OCI-LY3 (cell line): ENCODE measurements at regions not wholly inside any gene's neighbourhood (a gene's known extent, or its start where the extent isn't known, plus 50 kb on each side); places are given as distances from the start of the nearest gene placed in this dataset.

ENCODE experiments used
- H2AFZ ChIP-seq: fragments of 200-600, 300-600 bp; shearing (Covaris generic); 2 replicates; pipeline ENCODE4 v1.6.0; 2014; ENCODE audit warnings: antibody characterized with exemption, low read depth, low read length
- H3K27ac ChIP-seq: fragments of 200-600, 300-600 bp; sonication (generic); 2 replicates; pipeline ENCODE4 v1.5.1; 2014; ENCODE audit warnings: mild to moderate bottlenecking, low read length, moderate library complexity, mixed read lengths
- H3K27me3 ChIP-seq: fragments of 200-600, 300-600 bp; sonication (generic); 2 replicates; pipeline ENCODE4 v1.6.1; 2014; ENCODE audit warnings: low read depth, low read length, mixed read lengths
- H3K36me3 ChIP-seq: fragments of 200-600, 300-600 bp; sonication (generic); replicated peaks from 2 replicates; pipeline ENCODE3; 2014; ENCODE audit warnings: low read depth, low read length, mixed read lengths
- H3K4me1 ChIP-seq: fragments of 300-600, 200-600 bp; sonication (generic); 2 replicates; pipeline ENCODE4 v1.6.1; 2014; ENCODE audit warnings: low read length, mixed read lengths
- H3K4me2 ChIP-seq: fragments of 200-600, 300-600 bp; sonication (generic); 2 replicates; pipeline ENCODE4 v1.6.1; 2014; ENCODE audit warnings: low read length, mixed read lengths
- H3K4me3 ChIP-seq: fragments of 300-600, 200-600 bp; sonication (generic); 2 replicates; pipeline ENCODE4 v1.5.1; 2014; ENCODE audit warnings: antibody characterized with exemption, mild to moderate bottlenecking, low read length, moderate library complexity
- H3K79me2 ChIP-seq: fragments of 300-600, 200-600 bp; shearing (Covaris generic); 2 replicates; pipeline ENCODE4 v1.6.1; 2014; ENCODE audit warnings: mild to moderate bottlenecking, low read length, mixed read lengths
- H3K9ac ChIP-seq: fragments of 300-600, 200-600 bp; shearing (Covaris generic); 2 replicates; pipeline ENCODE4 v1.6.0; 2014; ENCODE audit warnings: mild to moderate bottlenecking, low read length, moderate library complexity
- H3K9me3 ChIP-seq: fragments of 200-600, 300-600 bp; shearing (Covaris generic); 2 replicates; pipeline ENCODE4 v1.6.1; 2014; ENCODE audit warnings: low read length, mixed read lengths; ENCODE audit not compliant: insufficient read depth
- H4K20me1 ChIP-seq: fragments of 200-600, 300-600 bp; sonication (generic); 2 replicates; pipeline ENCODE4 v1.6.1; 2016; ENCODE audit warnings: low read length, mixed read lengths; ENCODE audit not compliant: insufficient read depth
- EZH2phosphoT487 ChIP-seq: fragments of 200-600 bp; shearing (Covaris generic); IDR thresholded peaks from 2 replicates; pipeline ENCODE4 v1.6.1; 2018; ENCODE audit warnings: antibody characterized with exemption, mixed run types, low read depth
- TF ChIP-seq, protein P1 (sequence below): fragments of 200-600, 300-600 bp; sonication (generic); IDR thresholded peaks from 2 replicates; pipeline ENCODE4 v1.5.1; 2014; ENCODE audit warnings: antibody characterized with exemption, low read length, low read depth

DNA sequence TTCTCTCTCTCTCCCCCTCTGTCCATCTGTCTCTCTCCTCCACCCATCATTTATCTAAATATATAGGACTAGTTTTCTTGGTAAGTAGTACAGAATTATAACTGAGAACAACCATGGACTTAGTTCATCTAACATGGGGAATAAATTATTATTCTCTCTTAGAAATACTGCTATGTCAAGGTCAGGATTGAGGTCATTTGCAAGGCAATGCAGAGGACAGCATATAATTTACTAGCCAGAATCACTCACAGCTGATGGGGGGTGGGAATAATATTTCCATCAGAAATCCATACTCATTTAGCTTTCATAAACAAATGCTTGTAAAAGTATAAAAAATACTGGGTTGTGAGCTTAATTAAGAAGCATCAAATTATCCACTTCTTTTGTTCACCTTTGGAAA lies 553.9 kb upstream of the POU3F2 start:
- Histone ChIP-seq H2AFZ (no peak overlapping the region), H3K27me3 (no peaks in the 10 kb centered on the region), H3K9me3 (no peaks in the 10 kb centered on the region), H3K4me1 (no peaks in the 10 kb centered on the region), H4K20me1 (no peaks in the 10 kb centered on the region), H3K36me3 (no peaks in the 10 kb centered on the region), H3K4me2 (no peak overlapping the region), H3K79me2 (no peaks in the 10 kb centered on the region), H3K27ac (no peak overlapping the region), H3K4me3 (no peak overlapping the region), H3K9ac (no peak overlapping the region)
- TF ChIP-seq, protein P1, sequence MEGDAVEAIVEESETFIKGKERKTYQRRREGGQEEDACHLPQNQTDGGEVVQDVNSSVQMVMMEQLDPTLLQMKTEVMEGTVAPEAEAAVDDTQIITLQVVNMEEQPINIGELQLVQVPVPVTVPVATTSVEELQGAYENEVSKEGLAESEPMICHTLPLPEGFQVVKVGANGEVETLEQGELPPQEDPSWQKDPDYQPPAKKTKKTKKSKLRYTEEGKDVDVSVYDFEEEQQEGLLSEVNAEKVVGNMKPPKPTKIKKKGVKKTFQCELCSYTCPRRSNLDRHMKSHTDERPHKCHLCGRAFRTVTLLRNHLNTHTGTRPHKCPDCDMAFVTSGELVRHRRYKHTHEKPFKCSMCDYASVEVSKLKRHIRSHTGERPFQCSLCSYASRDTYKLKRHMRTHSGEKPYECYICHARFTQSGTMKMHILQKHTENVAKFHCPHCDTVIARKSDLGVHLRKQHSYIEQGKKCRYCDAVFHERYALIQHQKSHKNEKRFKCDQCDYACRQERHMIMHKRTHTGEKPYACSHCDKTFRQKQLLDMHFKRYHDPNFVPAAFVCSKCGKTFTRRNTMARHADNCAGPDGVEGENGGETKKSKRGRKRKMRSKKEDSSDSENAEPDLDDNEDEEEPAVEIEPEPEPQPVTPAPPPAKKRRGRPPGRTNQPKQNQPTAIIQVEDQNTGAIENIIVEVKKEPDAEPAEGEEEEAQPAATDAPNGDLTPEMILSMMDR: no peak
- no peak for TF ChIP-seq EZH2phosphoT487

DNA sequence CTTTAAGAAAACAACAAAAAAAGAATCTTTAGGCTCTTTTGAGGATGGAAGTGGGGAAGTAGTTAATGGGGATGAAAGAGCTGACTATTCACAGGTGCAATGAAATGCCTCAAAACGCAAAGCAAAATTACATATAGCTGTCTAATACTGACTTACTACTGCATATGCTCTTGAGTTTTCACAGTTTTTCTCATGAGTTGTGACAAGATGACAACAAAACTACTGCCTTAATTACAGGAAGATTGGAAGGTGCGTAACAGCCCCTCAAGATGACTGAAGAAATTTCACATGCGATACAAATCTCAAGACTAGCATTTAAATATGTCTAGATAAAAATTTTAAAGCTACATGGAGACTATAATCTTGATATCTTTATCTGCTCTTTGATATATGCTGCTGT lies 547.8 kb upstream of the POU3F2 start:
- Histone ChIP-seq H4K20me1 (no peaks in the 10 kb centered on the region), H2AFZ (no peak overlapping the region), H3K9ac (no peak overlapping the region), H3K79me2 (no peaks in the 10 kb centered on the region), H3K4me1 (no peaks in the 10 kb centered on the region), H3K4me3 (no peak overlapping the region), H3K9me3 (no peaks in the 10 kb centered on the region), H3K4me2 (no peak overlapping the region), H3K27me3 (no peaks in the 10 kb centered on the region), H3K36me3 (no peaks in the 10 kb centered on the region), H3K27ac (no peak overlapping the region)
- no peak for TF ChIP-seq EZH2phosphoT487
- TF ChIP-seq, protein P1: no peak

DNA sequence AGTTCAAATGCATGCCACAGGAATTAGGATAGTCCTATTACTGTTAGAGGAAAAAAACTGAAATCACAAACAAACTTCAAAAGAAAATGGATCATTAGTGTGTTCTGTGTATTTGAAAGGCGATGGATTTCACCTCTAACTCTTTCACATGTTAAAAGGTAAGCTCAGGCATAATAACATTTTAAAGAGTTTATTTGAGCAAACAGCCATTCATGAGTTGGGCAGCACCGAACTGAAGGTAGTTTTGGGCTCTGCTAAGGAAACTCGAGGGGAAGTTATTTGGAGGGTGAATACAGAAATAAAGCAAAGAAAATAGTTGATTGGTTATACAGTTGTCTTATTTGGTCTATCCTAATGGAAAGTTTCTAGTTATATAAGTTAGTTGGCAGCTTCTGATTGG lies 546.5 kb upstream of the POU3F2 start:
- Histone ChIP-seq H3K9me3 (no peaks in the 10 kb centered on the region), H3K4me2 (no peak overlapping the region), H3K36me3 (no peaks in the 10 kb centered on the region), H3K27me3 (no peaks in the 10 kb centered on the region), H2AFZ (no peak overlapping the region), H4K20me1 (no peaks in the 10 kb centered on the region), H3K4me1 (no peaks in the 10 kb centered on the region), H3K9ac (no peak overlapping the region), H3K79me2 (no peaks in the 10 kb centered on the region), H3K27ac (no peak overlapping the region), H3K4me3 (no peak overlapping the region)
- TF ChIP-seq EZH2phosphoT487: no peak
- TF ChIP-seq, protein P1: no peak

GRCh38 chr6:98292810-98293209 lies 541.6 kb upstream of the POU3F2 start:
- no peak overlapping the region for H3K4me2 ChIP-seq
- H3K36me3 ChIP-seq: no peaks in the 10 kb centered on the region
- no peaks in the 10 kb centered on the region for H3K79me2 ChIP-seq
- H3K9me3 ChIP-seq: no peaks in the 10 kb centered on the region
- TF ChIP-seq, protein P1: no peak
- no peak for TF ChIP-seq EZH2phosphoT487
- no peak overlapping the region for H3K9ac ChIP-seq
- H2AFZ ChIP-seq: no peak overlapping the region
- H4K20me1 ChIP-seq: no peaks in the 10 kb centered on the region
- no peak overlapping the region for H3K4me3 ChIP-seq
- H3K4me1 ChIP-seq: no peaks in the 10 kb centered on the region
- no peaks in the 10 kb centered on the region for H3K27me3 ChIP-seq
- no peak overlapping the region for H3K27ac ChIP-seq
